IMR-90 (cell line): ENCODE measurements at regions not wholly inside any gene's neighbourhood (a gene's known extent, or its start where the extent isn't known, plus 50 kb on each side); places are given as distances from the start of the nearest gene placed in this dataset.

Experiments used
- ATAC-seq: fragments of 200-7000 bp; cut with Tn5 transposase; 2 replicates; pipeline ENCODE4 v1.9.1; 2020; ENCODE audit warnings: low read depth, mild to moderate bottlenecking, moderate library complexity
- BruUV-seq: library from RNA; stranded (reverse); fragments of 400-500 nt; replicated peaks from 2 replicates; lab custom pipeline; 2021; lab: Mats Ljungman, UMichigan
- CTCF ChIA-PET: fragments of 300-600 bp; formaldehyde crosslinking; extraction: SDS; loops from one replicate; lab custom pipeline; 2021; ENCODE audit warnings: antibody characterized with exemption; lab: Yijun Ruan, JAX
- POLR2A ChIA-PET: fragments of 300-600 bp; sonication (Branson Sonifier 250); formaldehyde crosslinking; loops from one replicate; lab custom pipeline; 2022; ENCODE audit warnings: antibody characterized with exemption; ENCODE audit not compliant: unreplicated experiment; lab: Charles Lee
- DNase-seq: peaks from one replicate; pipeline ENCODE4 v3.0.0; 2013
- H2AFZ ChIP-seq: replicated peaks from 2 replicates; pipeline ENCODE3; 2013; ENCODE audit warnings: low read length, mild to moderate bottlenecking; ENCODE audit not compliant: poor library complexity
- H2AK5ac ChIP-seq: 2 replicates; pipeline ENCODE4 v1.6.1; 2013; ENCODE audit warnings: low read depth, low read length, inconsistent platforms
- H2AK9ac ChIP-seq: replicated peaks from 2 replicates; pipeline ENCODE3; 2013; ENCODE audit warnings: mild to moderate bottlenecking, low read depth, low read length, moderate library complexity; ENCODE audit not compliant: poor library complexity
- H2BK120ac ChIP-seq: 2 replicates; pipeline ENCODE4 v1.6.1; 2013; ENCODE audit warnings: low read depth, low read length, inconsistent platforms
- H2BK15ac ChIP-seq: 3 replicates; pipeline ENCODE4 v1.6.1; 2013; ENCODE audit warnings: low read depth, low read length, inconsistent platforms
- H2BK20ac ChIP-seq: 2 replicates; pipeline ENCODE4 v1.6.1; 2013; ENCODE audit warnings: low read depth, mild to moderate bottlenecking, inconsistent platforms, low read length, moderate library complexity
- H2BK5ac ChIP-seq: 2 replicates; pipeline ENCODE4 v1.6.1; 2013; ENCODE audit warnings: mild to moderate bottlenecking, low read depth, low read length, inconsistent platforms; ENCODE audit not compliant: poor library complexity, severe bottlenecking
- H3K14ac ChIP-seq: replicated peaks from 2 replicates; pipeline ENCODE4 v1.6.1; 2013; ENCODE audit warnings: low read depth, low read length, inconsistent platforms
- H3K18ac ChIP-seq: 2 replicates; pipeline ENCODE4 v1.6.1; 2013; ENCODE audit warnings: low read depth, low read length, control low read depth
- H3K23ac ChIP-seq: 2 replicates; pipeline ENCODE4 v1.6.1; 2013; ENCODE audit warnings: low read depth, low read length, inconsistent platforms
- H3K27ac ChIP-seq: 2 replicates; pipeline ENCODE4 v1.5.1; 2013; ENCODE audit warnings: mild to moderate bottlenecking, control low read depth, low read length; ENCODE audit not compliant: insufficient read depth
- H3K27me3 ChIP-seq: 2 replicates; pipeline ENCODE4 v1.6.1; 2013; ENCODE audit warnings: low read length; ENCODE audit not compliant: control insufficient read depth, insufficient read depth
- H3K36me3 ChIP-seq: 2 replicates; pipeline ENCODE4 v1.6.1; 2013; ENCODE audit warnings: low read length, mixed read lengths; ENCODE audit not compliant: control insufficient read depth, insufficient read depth
- H3K4ac ChIP-seq: 2 replicates; pipeline ENCODE4 v1.6.1; 2013; ENCODE audit warnings: low read depth, low read length, inconsistent platforms
- H3K4me1 ChIP-seq: 2 replicates; pipeline ENCODE4 v1.6.1; 2013; ENCODE audit warnings: low read length, mixed read lengths; ENCODE audit not compliant: control insufficient read depth, insufficient read depth
- H3K4me2 ChIP-seq: 2 replicates; pipeline ENCODE4 v1.6.1; 2013; ENCODE audit warnings: low read depth, mild to moderate bottlenecking, control low read depth, low read length, moderate library complexity
- H3K4me3 ChIP-seq: 2 replicates; pipeline ENCODE4 v1.5.1; 2013; ENCODE audit warnings: low read depth, mild to moderate bottlenecking, control low read depth, low read length, moderate library complexity; ENCODE audit not compliant: insufficient read depth
- H3K56ac ChIP-seq: 2 replicates; pipeline ENCODE4 v1.6.1; 2013; ENCODE audit warnings: low read length, inconsistent platforms; ENCODE audit not compliant: insufficient read depth; ENCODE audit errors: extremely low read depth
- H3K79me1 ChIP-seq, 2 experiments: 2 replicates each; pipeline ENCODE4 v1.6.1; 2013; ENCODE audit warnings: low read length in 2 of 2, inconsistent platforms in 1 of 2, low read depth in 1 of 2
- H3K9ac ChIP-seq: 2 replicates; pipeline ENCODE4 v1.6.1; 2013; ENCODE audit warnings: low read depth, low read length, control low read depth
- H3K9me1 ChIP-seq: 2 replicates; pipeline ENCODE4 v1.6.1; 2013; ENCODE audit warnings: low read length, inconsistent platforms; ENCODE audit not compliant: insufficient read depth
- H3K9me3 ChIP-seq: 2 replicates; pipeline ENCODE4 v1.6.1; 2013; ENCODE audit warnings: low read length; ENCODE audit not compliant: control insufficient read depth, insufficient read depth
- H4K20me1 ChIP-seq: 2 replicates; pipeline ENCODE4 v1.6.1; 2013; ENCODE audit warnings: low read length, inconsistent platforms; ENCODE audit not compliant: insufficient read depth
- H4K5ac ChIP-seq: 2 replicates; pipeline ENCODE4 v1.6.1; 2013; ENCODE audit warnings: mild to moderate bottlenecking, low read depth, low read length, control low read depth
- H4K8ac ChIP-seq, 2 experiments: 2 replicates each; pipeline ENCODE4 v1.6.1; 2013; ENCODE audit warnings: low read depth in 2 of 2, low read length in 2 of 2, control low read depth in 1 of 2, inconsistent platforms in 1 of 2
- H4K91ac ChIP-seq: 2 replicates; pipeline ENCODE4 v1.6.1; 2013; ENCODE audit warnings: low read depth, low read length, inconsistent platforms; ENCODE audit not compliant: insufficient read depth
- BHLHE40 ChIP-seq: fragments of 150-350 bp; IDR thresholded peaks from 2 replicates; pipeline ENCODE4 v1.6.1; 2016; ENCODE audit warnings: mild to moderate bottlenecking, low read depth, low read length
- CEBPB ChIP-seq: IDR thresholded peaks from 2 replicates; pipeline ENCODE4 v1.6.1; 2012; ENCODE audit warnings: low read depth, low read length, improper control_type of control experiment
- CHD1 ChIP-seq: IDR thresholded peaks from 2 replicates; pipeline ENCODE4 v1.6.1; 2012; ENCODE audit warnings: low read depth, low read length, improper control_type of control experiment
- FOS ChIP-seq: fragments of 150-350 bp; IDR thresholded peaks from 2 replicates; pipeline ENCODE4 v1.6.1; 2016; ENCODE audit warnings: low read depth, low read length
- MAFK ChIP-seq: IDR thresholded peaks from 2 replicates; pipeline ENCODE4 v1.6.1; 2012; ENCODE audit warnings: low read depth, low read length, improper control_type of control experiment
- MAZ ChIP-seq: IDR thresholded peaks from 2 replicates; pipeline ENCODE4 v1.6.1; 2012; ENCODE audit warnings: low read depth, mild to moderate bottlenecking, low read length, improper control_type of control experiment, moderate library complexity, borderline replicate concordance
- MXI1 ChIP-seq: IDR thresholded peaks from 2 replicates; pipeline ENCODE4 v1.6.1; 2012; ENCODE audit warnings: low read depth, mild to moderate bottlenecking, low read length, moderate library complexity, borderline replicate concordance
- NFE2L2 ChIP-seq: fragments of 150-350 bp; IDR thresholded peaks from 2 replicates; pipeline ENCODE4 v1.6.1; 2016; ENCODE audit warnings: low read depth, mild to moderate bottlenecking, low read length
- POLR2A ChIP-seq: IDR thresholded peaks from 2 replicates; pipeline ENCODE4 v1.6.1; 2012; ENCODE audit warnings: mild to moderate bottlenecking, low read depth, low read length
- RAD21 ChIP-seq: IDR thresholded peaks from 2 replicates; pipeline ENCODE4 v1.6.1; 2012; ENCODE audit warnings: low read length, improper control_type of control experiment
- RCOR1 ChIP-seq: IDR thresholded peaks from 2 replicates; pipeline ENCODE4 v1.6.1; 2012; ENCODE audit warnings: mild to moderate bottlenecking, low read length, improper control_type of control experiment; ENCODE audit not compliant: insufficient replicate concordance
- RFX5 ChIP-seq: IDR thresholded peaks from 2 replicates; pipeline ENCODE4 v1.8.0; 2012; ENCODE audit warnings: low read depth, mild to moderate bottlenecking, low read length, moderate library complexity
- SMC3 ChIP-seq: fragments of 150-350 bp; IDR thresholded peaks from 2 replicates; pipeline ENCODE4 v1.6.1; 2016; ENCODE audit warnings: low read depth, mild to moderate bottlenecking, antibody characterized with exemption, low read length, moderate library complexity
- WGBS, 2 experiments: methylation state at CpG; one replicate each; pipeline versions ENCODE4 v1.1.5 to v1.1.7; 2013; ENCODE audit warnings: missing lambda C conversion rate in 2 of 2; ENCODE audit not compliant: insufficient read length in 1 of 2; ENCODE audit errors: extremely low coverage in 2 of 2; 5-methylcytosine and 5-hydroxymethylcytosine counted together
- dilution Hi-C: fragments of 300-500 bp; cut with HindIII; formaldehyde crosslinking; loops from one replicate; pipeline ENCODE4 v1.14.3; 2018; ENCODE audit warnings: low sequenced_read_pairs; ENCODE audit not compliant: unreplicated experiment
- in situ Hi-C: fragments of 300-500 bp; cut with MboI; formaldehyde crosslinking; loops from 3 replicates; pipeline ENCODE4 v1.14.3; 2019; ENCODE audit warnings: low sequenced_read_pairs, inconsistent platforms, mixed read lengths
- intact Hi-C: fragments of 100-400 bp; cut with micrococcal nuclease; formaldehyde crosslinking; loops from 2 replicates; pipeline ENCODE4 v1.10.0; 2022
- TF ChIP-seq, protein P1 (sequence below): fragments of 150-350 bp; IDR thresholded peaks from 2 replicates; pipeline ENCODE4 v1.6.1; 2016; ENCODE audit warnings: low read depth, mild to moderate bottlenecking, low read length, moderate library complexity, borderline replicate concordance
- TF ChIP-seq, protein P2 (sequence below): conservative IDR thresholded peaks from 2 replicates; pipeline ENCODE4 v1.5.1; 2012; ENCODE audit warnings: mild to moderate bottlenecking, low read depth, low read length, improper control_type of control experiment
- TF ChIP-seq, protein P3 (sequence below): fragments of 150-350 bp; IDR thresholded peaks from 2 replicates; pipeline ENCODE4 v1.6.1; 2017; ENCODE audit warnings: mild to moderate bottlenecking, antibody characterized with exemption, low read length, low read depth

DNA sequence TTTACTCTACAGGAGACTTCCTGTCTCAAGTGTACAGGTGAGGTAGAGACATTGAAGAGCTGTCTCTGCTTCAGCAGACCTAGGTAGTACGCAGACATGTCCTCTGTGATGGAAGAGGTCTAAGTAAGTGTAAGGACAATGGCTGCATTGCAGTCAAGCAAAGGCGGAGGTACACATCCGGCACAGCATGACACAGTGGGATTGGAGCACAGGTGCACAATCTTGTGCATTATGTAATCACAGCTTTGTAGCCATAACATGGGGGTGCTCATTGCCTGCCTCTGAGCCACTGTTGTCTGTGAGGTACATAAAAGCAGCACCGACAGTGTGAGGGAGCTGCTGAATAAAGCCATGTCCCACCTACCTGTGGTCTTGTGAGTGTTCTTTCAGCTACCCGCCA, 66.4 kb upstream of the CCDC190 start:
- Histone ChIP-seq H3K23ac (no peak overlapping the region), H3K56ac (no peak overlapping the region), H2BK20ac (no peak overlapping the region), H4K20me1 (no peaks in the 10 kb centered on the region), H4K8ac (no peak overlapping the region), H2AK9ac (no peak overlapping the region), H3K27ac (no peak overlapping the region), H3K9me1 (peaks cover 5% of the 10 kb centered on the region; the same call in 1 of the 2 replicates), H3K4me3 (no peak overlapping the region), H4K5ac (no peak overlapping the region), H3K4ac (no peak overlapping the region), H4K91ac (no peak overlapping the region), H3K36me3 (no peaks in the 10 kb centered on the region), H2BK15ac (no peak overlapping the region), H3K4me1 (no peaks in the 10 kb centered on the region), H3K9me3 (no peaks in the 10 kb centered on the region), H3K14ac (no peak overlapping the region), H2BK120ac (no peak overlapping the region), H3K79me1 (no peaks in the 10 kb centered on the region), H3K18ac (no peak overlapping the region), H3K27me3 (no peaks in the 10 kb centered on the region), H3K4me2 (no peak overlapping the region), H2AFZ (no peak overlapping the region), H2BK5ac (no peak overlapping the region), H3K9ac (no peak overlapping the region), H2AK5ac (no peak overlapping the region)
- WGBS, 2 experiments: 92% methylated on average over 2 of the region's 5 CpGs; no CpG with 5 or more reads in 1 of the 2 experiments
- no peak for ATAC-seq
- dilution Hi-C loops: no loop called here
- intact Hi-C loops: no loop called here
- no peak for DNase-seq
- ChIA-PET POLR2A (no interaction called here), CTCF (interaction anchor here (1.0 kb wide), 1 partner anchor 142 kb away, joined by 3 read pairs; no protein-coding TSS in a partner anchor)
- BruUV-seq: no TSS peak
- no peak for TF ChIP-seq RAD21
- TF ChIP-seq RFX5: no peak
- TF ChIP-seq, protein P1, sequence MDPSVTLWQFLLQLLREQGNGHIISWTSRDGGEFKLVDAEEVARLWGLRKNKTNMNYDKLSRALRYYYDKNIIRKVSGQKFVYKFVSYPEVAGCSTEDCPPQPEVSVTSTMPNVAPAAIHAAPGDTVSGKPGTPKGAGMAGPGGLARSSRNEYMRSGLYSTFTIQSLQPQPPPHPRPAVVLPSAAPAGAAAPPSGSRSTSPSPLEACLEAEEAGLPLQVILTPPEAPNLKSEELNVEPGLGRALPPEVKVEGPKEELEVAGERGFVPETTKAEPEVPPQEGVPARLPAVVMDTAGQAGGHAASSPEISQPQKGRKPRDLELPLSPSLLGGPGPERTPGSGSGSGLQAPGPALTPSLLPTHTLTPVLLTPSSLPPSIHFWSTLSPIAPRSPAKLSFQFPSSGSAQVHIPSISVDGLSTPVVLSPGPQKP: no peak
- TF ChIP-seq MAZ: no peak
- no peak for TF ChIP-seq SMC3
- TF ChIP-seq, protein P2, sequence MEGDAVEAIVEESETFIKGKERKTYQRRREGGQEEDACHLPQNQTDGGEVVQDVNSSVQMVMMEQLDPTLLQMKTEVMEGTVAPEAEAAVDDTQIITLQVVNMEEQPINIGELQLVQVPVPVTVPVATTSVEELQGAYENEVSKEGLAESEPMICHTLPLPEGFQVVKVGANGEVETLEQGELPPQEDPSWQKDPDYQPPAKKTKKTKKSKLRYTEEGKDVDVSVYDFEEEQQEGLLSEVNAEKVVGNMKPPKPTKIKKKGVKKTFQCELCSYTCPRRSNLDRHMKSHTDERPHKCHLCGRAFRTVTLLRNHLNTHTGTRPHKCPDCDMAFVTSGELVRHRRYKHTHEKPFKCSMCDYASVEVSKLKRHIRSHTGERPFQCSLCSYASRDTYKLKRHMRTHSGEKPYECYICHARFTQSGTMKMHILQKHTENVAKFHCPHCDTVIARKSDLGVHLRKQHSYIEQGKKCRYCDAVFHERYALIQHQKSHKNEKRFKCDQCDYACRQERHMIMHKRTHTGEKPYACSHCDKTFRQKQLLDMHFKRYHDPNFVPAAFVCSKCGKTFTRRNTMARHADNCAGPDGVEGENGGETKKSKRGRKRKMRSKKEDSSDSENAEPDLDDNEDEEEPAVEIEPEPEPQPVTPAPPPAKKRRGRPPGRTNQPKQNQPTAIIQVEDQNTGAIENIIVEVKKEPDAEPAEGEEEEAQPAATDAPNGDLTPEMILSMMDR: no peak
- TF ChIP-seq BHLHE40: no peak
- no peak for TF ChIP-seq NFE2L2
- no peak for TF ChIP-seq POLR2A
- no peak for TF ChIP-seq FOS
- no peak for TF ChIP-seq MXI1
- no peak for TF ChIP-seq RCOR1
- no peak for TF ChIP-seq CHD1
- TF ChIP-seq CEBPB: no peak
- TF ChIP-seq, protein P3, sequence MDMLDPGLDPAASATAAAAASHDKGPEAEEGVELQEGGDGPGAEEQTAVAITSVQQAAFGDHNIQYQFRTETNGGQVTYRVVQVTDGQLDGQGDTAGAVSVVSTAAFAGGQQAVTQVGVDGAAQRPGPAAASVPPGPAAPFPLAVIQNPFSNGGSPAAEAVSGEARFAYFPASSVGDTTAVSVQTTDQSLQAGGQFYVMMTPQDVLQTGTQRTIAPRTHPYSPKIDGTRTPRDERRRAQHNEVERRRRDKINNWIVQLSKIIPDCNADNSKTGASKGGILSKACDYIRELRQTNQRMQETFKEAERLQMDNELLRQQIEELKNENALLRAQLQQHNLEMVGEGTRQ: no peak
- no peak for TF ChIP-seq MAFK
- in situ Hi-C loops: no loop called here
